GM15510 (cell line): ENCODE measurements at regions not wholly inside any gene's neighbourhood (a gene's known extent, or its start where the extent isn't known, plus 50 kb on each side); places are given as distances from the start of the nearest gene placed in this dataset.

Experiments
- POLR2A ChIP-seq: IDR thresholded peaks from 3 replicates; pipeline ENCODE4 v1.6.1; 2011; ENCODE audit warnings: borderline replicate concordance; ENCODE audit not compliant: insufficient read length; ENCODE audit errors: extremely low read depth

DNA sequence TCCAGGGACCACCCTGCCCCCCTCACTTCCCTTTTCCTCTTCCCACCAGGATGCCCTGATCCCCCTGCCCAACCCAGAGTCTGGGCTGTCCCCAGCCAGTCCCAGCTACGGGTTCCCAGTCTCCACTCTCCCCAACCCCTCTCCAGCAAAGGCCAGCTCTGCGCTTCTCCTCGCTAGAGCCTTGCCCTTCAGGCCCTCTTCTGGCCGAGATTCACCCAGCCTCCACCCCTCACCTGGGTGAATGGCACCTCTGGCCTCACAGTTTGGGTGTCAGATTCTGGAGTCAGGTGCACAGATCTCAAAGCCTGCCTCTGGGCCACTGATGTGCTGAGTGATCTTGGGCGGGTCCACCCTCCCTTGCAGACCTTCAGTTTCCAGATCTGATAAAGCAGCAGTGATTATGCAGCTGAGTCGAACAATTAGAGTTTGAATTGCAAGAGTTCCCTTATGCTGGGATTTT is 185.6 kb upstream of the TNRC6C start:
- no peak for TF ChIP-seq POLR2A

- TF ChIP-seq POLR2A, result no peak
Measured at GRCh38 chr17:77774182-77774581, 184.3 kb upstream of the TNRC6C start.

GRCh38 chr17:77778636-77779489 is 179.6 kb upstream of the TNRC6C start:
- no peak for TF ChIP-seq POLR2A

GRCh38 chr17:77779711-77780539 is 178.6 kb upstream of the TNRC6C start:
- no peak for TF ChIP-seq POLR2A

- TF ChIP-seq POLR2A, result no peak
Measured at GRCh38 chr17:77781536-77781935, 177.0 kb upstream of the TNRC6C start.

DNA sequence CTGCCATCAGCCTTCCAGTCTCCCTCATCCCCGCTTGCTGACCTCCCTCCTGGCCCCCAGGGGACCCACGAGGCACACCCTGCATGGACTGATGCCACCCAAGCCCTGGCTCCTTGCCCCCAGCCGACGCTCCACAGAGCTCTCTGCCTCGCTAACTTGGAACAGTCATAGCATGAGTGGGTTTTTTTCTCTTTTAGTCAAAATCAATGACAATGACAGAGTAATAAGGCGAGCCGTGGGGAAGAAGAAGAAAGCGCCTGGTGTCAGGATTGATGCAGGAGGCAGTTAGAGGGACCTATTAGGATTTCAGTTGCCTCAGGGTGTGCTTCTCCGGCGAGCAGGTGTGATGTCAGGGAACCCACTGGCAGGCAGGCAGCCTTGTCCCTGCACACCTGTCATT is 176.3 kb upstream of the TNRC6C start:
- no peak for TF ChIP-seq POLR2A

GRCh38 chr17:77782611-77783010 is 175.9 kb upstream of the TNRC6C start:
- TF ChIP-seq POLR2A, result no peak

DNA sequence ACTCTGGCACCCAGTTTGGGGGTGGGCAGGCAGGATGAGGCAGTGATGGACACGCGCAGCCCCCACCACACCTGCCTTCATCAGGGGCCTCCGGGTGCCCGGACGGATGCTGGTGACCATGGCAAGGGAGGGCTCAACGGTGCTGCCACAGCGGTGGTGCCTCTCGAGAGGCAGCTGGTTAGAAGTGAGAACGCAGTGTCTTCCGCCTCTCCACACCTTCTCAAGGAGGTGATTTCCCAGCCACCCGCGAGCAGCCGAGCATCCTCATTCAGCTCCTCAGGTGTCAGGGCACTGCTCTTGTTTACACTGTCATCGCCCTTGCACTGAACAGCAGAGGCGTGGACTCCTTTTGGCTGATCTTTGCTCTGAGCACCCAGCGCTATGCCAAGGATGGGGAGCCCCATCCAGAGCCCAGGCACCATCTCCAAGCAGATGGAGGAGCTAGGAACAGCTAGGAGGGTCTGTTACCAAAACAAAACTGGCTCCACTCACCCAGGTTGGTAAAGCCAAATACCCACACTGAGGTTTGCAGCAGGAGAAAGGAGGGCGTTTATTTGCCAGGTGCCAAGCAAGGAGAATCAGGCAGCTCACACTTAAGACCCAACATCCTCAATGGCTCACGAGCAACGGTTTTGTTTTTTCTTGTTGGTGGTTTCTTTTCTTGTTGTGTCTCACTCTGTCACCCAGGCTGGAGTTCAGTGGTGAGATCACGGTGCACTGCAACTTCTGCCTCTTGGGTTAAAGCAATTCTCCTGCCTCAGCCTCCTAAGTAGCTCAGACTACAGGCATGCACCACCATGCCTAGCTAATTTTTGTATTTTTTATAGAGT is 174.3 kb upstream of the TNRC6C start:
- TF ChIP-seq POLR2A, result no peak

GRCh38 chr17:77785312-77785905 is 173.1 kb upstream of the TNRC6C start:
- no peak for TF ChIP-seq POLR2A

- no peak for TF ChIP-seq POLR2A
Measured at GRCh38 chr17:77786090-77786489, 172.4 kb upstream of the TNRC6C start.

GRCh38 chr17:77786740-77787505 is 171.6 kb upstream of the TNRC6C start:
- no peak for TF ChIP-seq POLR2A

DNA sequence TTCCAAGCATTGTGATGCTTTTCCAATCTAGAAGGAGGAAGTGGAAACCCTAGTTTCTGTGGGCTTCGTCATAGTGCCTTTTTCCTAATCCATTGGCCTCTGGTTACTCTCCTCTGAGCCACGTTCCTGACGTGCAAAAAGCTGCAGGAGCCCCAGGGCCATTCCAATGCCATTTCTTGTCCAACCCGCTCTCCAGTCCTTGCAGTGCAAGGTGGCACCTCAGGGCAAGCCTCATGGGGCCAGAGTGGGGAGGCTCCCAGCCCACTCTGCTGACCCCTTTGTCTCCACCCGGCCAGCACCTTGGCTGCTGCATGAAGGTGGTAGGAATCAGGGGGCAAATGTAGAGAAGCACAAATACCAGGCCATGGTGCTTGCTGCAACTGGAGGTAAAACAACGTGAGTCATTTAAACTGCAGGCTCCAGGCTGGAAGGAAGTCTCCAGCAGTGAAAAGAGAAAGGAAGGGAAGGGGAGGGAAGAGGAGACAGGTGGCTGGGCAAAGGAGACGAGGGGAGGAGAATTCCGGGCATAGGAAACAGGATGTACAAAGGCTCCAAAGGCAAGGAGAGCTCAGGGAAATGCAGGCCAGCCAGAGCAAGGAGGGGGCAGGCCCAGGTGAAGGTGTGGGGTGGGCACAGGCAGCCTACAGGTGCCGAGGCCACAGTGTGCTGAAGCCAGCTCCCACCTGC is 168.2 kb upstream of the TNRC6C start:
- TF ChIP-seq POLR2A, result no peak

GRCh38 chr17:77792626-77793025 is 165.9 kb upstream of the TNRC6C start:
- no peak for TF ChIP-seq POLR2A
